OCI-LY7 (cell line): ENCODE measurements at regions not wholly inside any gene's neighbourhood (a gene's known extent, or its start where the extent isn't known, plus 50 kb on each side); places are given as distances from the start of the nearest gene placed in this dataset.

Source experiments
- CTCF ChIP-seq: fragments of 200-600 bp; sonication (generic); conservative IDR thresholded peaks from 2 replicates; pipeline ENCODE4 v1.5.1; 2014; ENCODE audit warnings: mild to moderate bottlenecking, antibody characterized with exemption, low read length, moderate library complexity, mixed read lengths
- EZH2phosphoT487 ChIP-seq: fragments of 200-600 bp; sonication (generic); IDR thresholded peaks from 2 replicates; pipeline ENCODE4 v1.6.1; 2018; ENCODE audit warnings: low read depth, borderline replicate concordance, mild to moderate bottlenecking, mixed run types, antibody characterized with exemption, low read length, moderate library complexity, mixed read lengths

- TF ChIP-seq CTCF (no peak), EZH2phosphoT487 (no peak)
Observed at GRCh38 chr2:191540681-191541080, 137.3 kb upstream of the NABP1 start.
